Keratinocyte (primary cell): ENCODE measurements at regions not wholly inside any gene's neighbourhood (a gene's known extent, or its start where the extent isn't known, plus 50 kb on each side); places are given as distances from the start of the nearest gene placed in this dataset.

Source experiments
- DNase-seq: peaks from one replicate; pipeline ENCODE4 v3.0.0-alpha.2; 2011; ENCODE audit warnings: low read depth, missing footprints, low spot score
- FAIRE-seq: peaks from 2 replicates; lab custom pipeline; 2011; peaks lifted over from hg19 to GRCh38; lab: Jason Lieb, UNC
- H2AFZ ChIP-seq: 2 replicates; pipeline ENCODE4 v1.6.0; 2012; ENCODE audit warnings: low read length, control low read depth, inconsistent platforms; ENCODE audit not compliant: control insufficient read depth
- H3K27ac ChIP-seq: 2 replicates; pipeline ENCODE4 v1.5.1; 2011; ENCODE audit warnings: low read length; ENCODE audit not compliant: control insufficient read depth, insufficient read depth
- H3K27me3 ChIP-seq: 3 replicates; pipeline ENCODE4 v1.6.0; 2011; ENCODE audit warnings: low read length; ENCODE audit not compliant: control insufficient read depth, insufficient read depth; ENCODE audit errors: extremely low read depth
- H3K36me3 ChIP-seq, 2 experiments: 2 replicates in 1 of 2; 3 replicates in 1 of 2; pipeline ENCODE4 v1.5.1; 2011; ENCODE audit warnings: low read length in 2 of 2, mild to moderate bottlenecking in 1 of 2; ENCODE audit not compliant: control insufficient read depth in 2 of 2, insufficient read depth in 2 of 2; ENCODE audit errors: extremely low read depth in 1 of 2
- H3K4me1 ChIP-seq: 3 replicates; pipeline ENCODE4 v1.5.1; 2011; ENCODE audit warnings: low read length; ENCODE audit not compliant: control insufficient read depth, insufficient read depth; ENCODE audit errors: extremely low read depth
- H3K4me2 ChIP-seq: 3 replicates; pipeline ENCODE4 v1.6.0; 2011; ENCODE audit warnings: low read depth, low read length; ENCODE audit not compliant: control insufficient read depth, insufficient read depth; ENCODE audit errors: extremely low read depth
- H3K4me3 ChIP-seq, 3 experiments: fragments of 200-600 bp in 1 of 3; sonication (generic) in 1 of 3; 2 replicates in 2 of 3; 3 replicates in 1 of 3; pipeline ENCODE4 v1.5.1; 2011 to 2016; ENCODE audit warnings: low read length in 3 of 3, mild to moderate bottlenecking in 3 of 3, control low read depth in 2 of 3, inconsistent platforms in 1 of 3, low read depth in 1 of 3, mixed read lengths in 1 of 3, mixed run types in 1 of 3, moderate library complexity in 1 of 3; ENCODE audit not compliant: control insufficient read depth in 2 of 3, insufficient read depth in 2 of 3; ENCODE audit errors: extremely low read depth in 1 of 3
- H3K79me2 ChIP-seq: 2 replicates; pipeline ENCODE4 v1.6.0; 2012; ENCODE audit warnings: low read length; ENCODE audit not compliant: control insufficient read depth, insufficient read depth
- H3K9ac ChIP-seq: 3 replicates; pipeline ENCODE4 v1.6.0; 2011; ENCODE audit warnings: low read length; ENCODE audit not compliant: control insufficient read depth, insufficient read depth; ENCODE audit errors: extremely low read depth
- H3K9me1 ChIP-seq: 3 replicates; pipeline ENCODE4 v1.6.0; 2011; ENCODE audit warnings: low read length; ENCODE audit not compliant: control insufficient read depth, insufficient read depth; ENCODE audit errors: extremely low read depth
- H3K9me3 ChIP-seq: 2 replicates; pipeline ENCODE4 v1.5.1; 2012; ENCODE audit warnings: low read depth, low read length; ENCODE audit not compliant: control insufficient read depth
- H4K20me1 ChIP-seq: 3 replicates; pipeline ENCODE4 v1.6.0; 2011; ENCODE audit warnings: low read length; ENCODE audit not compliant: control insufficient read depth, insufficient read depth; ENCODE audit errors: extremely low read depth
- EZH2 ChIP-seq: IDR thresholded peaks from one replicate; pipeline ENCODE4 v1.6.1; 2012; ENCODE audit warnings: inconsistent platforms, mild to moderate bottlenecking, low read length, moderate library complexity
- dilution Hi-C: fragments of 300-500 bp; cut with MboI; formaldehyde crosslinking; loops from one replicate; pipeline ENCODE4 v1.7.0; 2020; ENCODE audit warnings: low sequenced_read_pairs; ENCODE audit not compliant: extremely low pct_ligation_motif_present
- TF ChIP-seq, protein P1 (sequence below), 3 experiments: IDR thresholded peaks in 1 of 3; conservative IDR thresholded peaks in 1 of 3; optimal IDR thresholded peaks in 1 of 3; 2 replicates in 2 of 3; 3 replicates in 1 of 3; pipeline versions ENCODE3 to v1.5.1; 2011; ENCODE audit warnings: low read length in 3 of 3, mild to moderate bottlenecking in 3 of 3, moderate library complexity in 2 of 3, control low read depth in 1 of 3, inconsistent platforms in 1 of 3; ENCODE audit not compliant: insufficient read depth in 2 of 3; ENCODE audit errors: extremely low read depth in 1 of 3

DNA sequence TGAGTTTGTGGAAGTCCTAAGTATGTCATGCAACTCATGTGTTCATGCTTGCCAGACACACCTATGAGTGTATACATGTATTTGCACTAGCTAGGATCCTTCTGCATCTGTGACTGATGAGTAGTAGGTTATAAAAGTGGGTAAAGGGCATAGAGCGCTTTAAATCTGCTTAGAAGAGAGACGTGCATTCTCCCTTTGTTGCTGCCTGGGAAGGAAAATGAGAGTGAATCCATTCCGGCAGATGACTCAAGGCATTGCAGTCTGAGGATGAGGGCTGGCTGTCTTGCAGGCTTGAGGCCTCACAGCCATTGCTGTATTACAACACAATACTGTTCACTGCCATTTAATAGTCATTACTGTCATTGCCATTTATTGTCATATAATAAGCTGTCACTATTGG lies 120.8 kb upstream of the UMPS start:
- DNase-seq (no peak), FAIRE-seq (no peak)
- Histone ChIP-seq H2AFZ (no peak overlapping the region), H3K4me2 (no peak overlapping the region), H3K9me1 (no peaks in the 10 kb centered on the region), H3K36me3 (no peaks in the 10 kb centered on the region), H3K4me3 (no peak overlapping the region), H3K27me3 (peaks cover 4% of the 10 kb centered on the region), H3K4me1 (peaks cover 2% of the 10 kb centered on the region), H3K9me3 (no peaks in the 10 kb centered on the region), H4K20me1 (no peaks in the 10 kb centered on the region), H3K9ac (no peak overlapping the region), H3K79me2 (no peaks in the 10 kb centered on the region), H3K27ac (no peak overlapping the region)
- TF ChIP-seq, protein P1, sequence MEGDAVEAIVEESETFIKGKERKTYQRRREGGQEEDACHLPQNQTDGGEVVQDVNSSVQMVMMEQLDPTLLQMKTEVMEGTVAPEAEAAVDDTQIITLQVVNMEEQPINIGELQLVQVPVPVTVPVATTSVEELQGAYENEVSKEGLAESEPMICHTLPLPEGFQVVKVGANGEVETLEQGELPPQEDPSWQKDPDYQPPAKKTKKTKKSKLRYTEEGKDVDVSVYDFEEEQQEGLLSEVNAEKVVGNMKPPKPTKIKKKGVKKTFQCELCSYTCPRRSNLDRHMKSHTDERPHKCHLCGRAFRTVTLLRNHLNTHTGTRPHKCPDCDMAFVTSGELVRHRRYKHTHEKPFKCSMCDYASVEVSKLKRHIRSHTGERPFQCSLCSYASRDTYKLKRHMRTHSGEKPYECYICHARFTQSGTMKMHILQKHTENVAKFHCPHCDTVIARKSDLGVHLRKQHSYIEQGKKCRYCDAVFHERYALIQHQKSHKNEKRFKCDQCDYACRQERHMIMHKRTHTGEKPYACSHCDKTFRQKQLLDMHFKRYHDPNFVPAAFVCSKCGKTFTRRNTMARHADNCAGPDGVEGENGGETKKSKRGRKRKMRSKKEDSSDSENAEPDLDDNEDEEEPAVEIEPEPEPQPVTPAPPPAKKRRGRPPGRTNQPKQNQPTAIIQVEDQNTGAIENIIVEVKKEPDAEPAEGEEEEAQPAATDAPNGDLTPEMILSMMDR (optimal IDR thresholded peaks at IDR 0.05 in 1 of 3, IDR thresholded peaks at IDR 0.05 in 1 of 3, conservative IDR thresholded peaks at IDR 0.05 in 1 of 3; ENCODE audit: extremely low read depth in 1 of 3, insufficient read depth in 2 of 3, low read length in 3 of 3): no peak
- no peak for TF ChIP-seq EZH2
- dilution Hi-C loops: no loop called here

DNA sequence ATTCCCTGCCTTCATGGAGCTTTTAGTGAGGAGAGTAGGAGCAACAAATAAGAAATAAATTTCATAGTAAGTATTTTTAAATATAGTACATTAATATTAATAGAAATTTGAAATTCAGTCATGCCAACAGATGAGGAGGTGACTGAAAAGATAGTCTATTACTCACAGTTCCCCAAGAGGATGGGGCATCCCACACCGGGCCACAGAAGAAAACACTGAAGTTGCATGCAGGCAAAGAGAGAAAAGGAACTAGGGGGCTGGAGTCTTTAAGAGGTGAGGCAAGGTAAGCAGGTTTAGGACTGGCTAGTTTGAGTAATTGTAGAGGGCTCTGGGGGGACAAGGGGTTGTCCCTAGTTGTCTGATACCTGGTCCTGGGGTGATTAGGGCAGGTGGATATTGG lies 120.1 kb upstream of the UMPS start:
- TF ChIP-seq, protein P1 (optimal IDR thresholded peaks at IDR 0.05 in 1 of 3, IDR thresholded peaks at IDR 0.05 in 1 of 3, conservative IDR thresholded peaks at IDR 0.05 in 1 of 3; ENCODE audit: extremely low read depth in 1 of 3, insufficient read depth in 2 of 3, low read length in 3 of 3): no peak
- no peak for TF ChIP-seq EZH2
- H3K79me2 ChIP-seq: no peaks in the 10 kb centered on the region
- no peak overlapping the region for H3K9ac ChIP-seq
- no peaks in the 10 kb centered on the region for H4K20me1 ChIP-seq
- peaks cover 4% of the 10 kb centered on the region for H3K27me3 ChIP-seq
- H3K36me3 ChIP-seq: no peaks in the 10 kb centered on the region
- FAIRE-seq (no peak), DNase-seq (no peak)
- H3K4me3 ChIP-seq: no peak overlapping the region
- H2AFZ ChIP-seq: no peak overlapping the region
- H3K9me1 ChIP-seq: no peaks in the 10 kb centered on the region
- H3K4me1 ChIP-seq: peaks cover 2% of the 10 kb centered on the region
- dilution Hi-C loops: no loop called here
- H3K4me2 ChIP-seq: no peak overlapping the region
- H3K27ac ChIP-seq: no peak overlapping the region
- H3K9me3 ChIP-seq: no peaks in the 10 kb centered on the region
